Mesothelial cell of epicardium (in vitro differentiated cells): ENCODE measurements at regions not wholly inside any gene's neighbourhood (a gene's known extent, or its start where the extent isn't known, plus 50 kb on each side); places are given as distances from the start of the nearest gene placed in this dataset.

Experiments
- DNase-seq, 2 experiments: peaks; one replicate each; pipeline ENCODE4 v3.0.0; 2021; ENCODE audit warnings: low spot score in 2 of 2; ENCODE audit not compliant: unreplicated experiment in 2 of 2
- H3K27ac Mint-ChIP-seq: 2 replicates; pipeline ENCODE4 v1.8.0; 2021; ENCODE audit warnings: mixed read lengths
- H3K27me3 Mint-ChIP-seq: 2 replicates; pipeline ENCODE4 v1.8.0; 2021; ENCODE audit warnings: low read depth, mixed read lengths
- H3K36me3 Mint-ChIP-seq: 2 replicates; pipeline ENCODE4 v1.8.0; 2021; ENCODE audit warnings: mixed read lengths
- H3K4me1 Mint-ChIP-seq: 2 replicates; pipeline ENCODE4 v1.8.0; 2021; ENCODE audit warnings: mixed read lengths
- H3K4me3 Mint-ChIP-seq: 2 replicates; pipeline ENCODE4 v1.8.0; 2021; ENCODE audit warnings: mild to moderate bottlenecking, moderate library complexity, mixed read lengths
- H3K9me3 Mint-ChIP-seq: 2 replicates; pipeline ENCODE4 v1.8.0; 2021; ENCODE audit warnings: mixed read lengths
- TF ChIP-seq, protein P1 (sequence below): fragments of 200-600 bp; sonication (generic); IDR thresholded peaks from one replicate; pipeline ENCODE4 v1.5.0; 2021; ENCODE audit warnings: antibody characterized with exemption; ENCODE audit not compliant: unreplicated experiment

DNA sequence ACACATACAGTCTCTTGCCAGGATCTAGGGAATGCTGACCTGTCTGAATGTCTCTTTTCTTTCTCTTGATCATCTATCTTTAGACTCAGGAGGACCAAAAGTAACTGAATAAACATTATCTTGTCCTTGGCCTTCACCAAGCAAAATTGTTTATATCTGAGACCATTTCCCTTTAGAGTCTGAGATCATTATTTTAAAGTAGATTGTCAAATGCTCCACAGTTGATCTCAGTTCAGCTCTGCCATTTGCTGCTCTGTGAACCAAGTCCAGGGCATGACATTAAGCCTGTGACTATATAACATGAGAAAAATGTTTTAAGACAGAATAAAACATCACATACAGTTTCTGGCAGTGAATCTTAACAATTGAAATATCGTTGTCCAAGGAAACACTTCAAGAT, 148.3 kb upstream of the NRSN1 start:
- H3K27me3 Mint-ChIP-seq: no peaks in the 10 kb centered on the region
- no peak overlapping the region for H3K4me3 Mint-ChIP-seq
- no peaks in the 10 kb centered on the region for H3K9me3 Mint-ChIP-seq
- H3K36me3 Mint-ChIP-seq: no peaks in the 10 kb centered on the region
- no peaks in the 10 kb centered on the region for H3K4me1 Mint-ChIP-seq
- no peak for DNase-seq
- TF ChIP-seq, protein P1, sequence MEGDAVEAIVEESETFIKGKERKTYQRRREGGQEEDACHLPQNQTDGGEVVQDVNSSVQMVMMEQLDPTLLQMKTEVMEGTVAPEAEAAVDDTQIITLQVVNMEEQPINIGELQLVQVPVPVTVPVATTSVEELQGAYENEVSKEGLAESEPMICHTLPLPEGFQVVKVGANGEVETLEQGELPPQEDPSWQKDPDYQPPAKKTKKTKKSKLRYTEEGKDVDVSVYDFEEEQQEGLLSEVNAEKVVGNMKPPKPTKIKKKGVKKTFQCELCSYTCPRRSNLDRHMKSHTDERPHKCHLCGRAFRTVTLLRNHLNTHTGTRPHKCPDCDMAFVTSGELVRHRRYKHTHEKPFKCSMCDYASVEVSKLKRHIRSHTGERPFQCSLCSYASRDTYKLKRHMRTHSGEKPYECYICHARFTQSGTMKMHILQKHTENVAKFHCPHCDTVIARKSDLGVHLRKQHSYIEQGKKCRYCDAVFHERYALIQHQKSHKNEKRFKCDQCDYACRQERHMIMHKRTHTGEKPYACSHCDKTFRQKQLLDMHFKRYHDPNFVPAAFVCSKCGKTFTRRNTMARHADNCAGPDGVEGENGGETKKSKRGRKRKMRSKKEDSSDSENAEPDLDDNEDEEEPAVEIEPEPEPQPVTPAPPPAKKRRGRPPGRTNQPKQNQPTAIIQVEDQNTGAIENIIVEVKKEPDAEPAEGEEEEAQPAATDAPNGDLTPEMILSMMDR: no peak
- no peak overlapping the region for H3K27ac Mint-ChIP-seq

DNA sequence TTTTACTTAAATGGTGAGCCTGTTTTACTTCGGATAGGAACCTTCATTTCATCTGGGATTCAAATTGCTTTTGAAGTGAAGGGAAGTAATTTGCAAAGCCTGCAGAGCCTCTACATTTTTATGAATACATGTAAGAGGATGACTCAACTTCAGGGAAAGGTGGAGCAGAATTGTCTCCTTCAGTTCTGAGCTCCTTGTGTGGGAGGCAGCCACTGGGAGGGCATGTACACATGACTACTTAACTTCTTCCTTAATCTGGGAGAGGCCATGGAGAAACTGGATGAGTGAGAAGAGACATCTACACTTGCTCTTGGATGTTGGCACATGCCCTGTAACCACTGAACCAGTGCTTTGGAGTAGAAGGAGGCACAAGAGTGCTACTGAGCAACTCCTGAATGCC, 145.1 kb upstream of the NRSN1 start:
- no peaks in the 10 kb centered on the region for H3K36me3 Mint-ChIP-seq
- H3K27me3 Mint-ChIP-seq: no peaks in the 10 kb centered on the region
- TF ChIP-seq, protein P1: no peak
- no peak overlapping the region for H3K4me3 Mint-ChIP-seq
- H3K27ac Mint-ChIP-seq: no peak overlapping the region
- DNase-seq: no peak
- no peaks in the 10 kb centered on the region for H3K9me3 Mint-ChIP-seq
- H3K4me1 Mint-ChIP-seq: no peaks in the 10 kb centered on the region

DNA sequence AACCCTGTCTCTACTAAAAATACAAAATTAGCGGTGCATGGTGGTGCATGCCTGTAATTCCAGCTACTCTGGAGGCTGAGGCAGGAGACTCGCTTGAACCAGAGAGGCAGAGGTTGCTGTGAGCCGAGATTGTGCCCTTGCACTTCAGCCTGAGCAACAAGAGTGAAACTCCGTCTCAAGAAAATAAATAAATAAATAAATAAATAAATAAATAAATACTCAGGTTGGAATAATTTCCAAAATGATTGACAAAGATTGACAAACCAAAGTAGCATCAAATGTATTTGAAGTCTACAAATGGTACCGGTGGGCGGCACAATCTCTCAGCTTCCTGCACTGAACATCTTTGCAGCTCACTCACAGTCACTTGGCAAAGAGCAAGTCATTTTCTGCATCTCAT, 144.1 kb upstream of the NRSN1 start:
- Mint-ChIP-seq H3K27me3 (no peaks in the 10 kb centered on the region), H3K9me3 (no peaks in the 10 kb centered on the region)

DNA sequence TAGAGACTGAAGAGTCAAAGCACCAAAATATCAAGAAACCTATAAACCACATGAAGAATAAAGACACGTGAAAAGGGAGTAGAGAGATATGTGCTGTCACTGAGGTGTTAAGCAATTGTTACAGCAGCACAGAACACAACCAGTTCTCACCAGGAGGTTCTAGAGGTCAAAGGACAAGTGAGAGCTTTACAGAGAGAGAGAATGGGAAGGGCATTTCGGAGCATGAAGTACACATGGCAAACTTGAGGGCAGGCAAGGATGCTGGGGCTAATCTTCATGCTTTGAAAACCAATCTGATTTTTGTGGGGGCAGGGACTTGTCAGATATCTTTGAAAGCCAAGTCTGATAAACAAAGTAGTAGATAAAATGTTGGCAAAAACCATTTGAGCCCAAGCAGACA, 142.3 kb upstream of the NRSN1 start:
- TF ChIP-seq, protein P1: no peak
- DNase-seq: no peak
- H3K4me3 Mint-ChIP-seq: no peak overlapping the region
- no peak overlapping the region for H3K27ac Mint-ChIP-seq
- no peaks in the 10 kb centered on the region for H3K36me3 Mint-ChIP-seq
- H3K4me1 Mint-ChIP-seq: no peaks in the 10 kb centered on the region
- H3K27me3 Mint-ChIP-seq: no peaks in the 10 kb centered on the region
- no peaks in the 10 kb centered on the region for H3K9me3 Mint-ChIP-seq

More for the DNA sequence above, 144.1 kb upstream of the NRSN1 start:
- Mint-ChIP-seq H3K4me1 (no peaks in the 10 kb centered on the region), H3K36me3 (no peaks in the 10 kb centered on the region), H3K27ac (no peak overlapping the region), H3K4me3 (no peak overlapping the region)
- TF ChIP-seq, protein P1: no peak
- DNase-seq: no peak

DNA sequence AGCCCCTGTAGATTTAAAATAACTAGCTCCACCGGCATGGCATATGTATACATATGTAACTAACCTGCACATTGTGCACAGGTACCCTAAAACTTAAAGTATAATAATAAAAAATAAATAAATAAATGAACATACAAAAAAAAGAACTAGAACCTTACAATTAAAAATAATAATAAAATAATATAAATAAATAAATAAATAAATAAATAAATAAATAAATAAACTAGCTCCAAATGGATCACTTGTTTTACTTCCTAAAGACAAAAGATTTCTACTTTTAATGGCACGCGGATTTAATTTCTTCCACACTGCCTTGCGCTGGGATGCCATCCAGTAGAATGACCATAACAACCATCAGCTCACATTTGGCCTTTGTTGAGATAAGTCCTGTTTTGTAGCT, 141.0 kb upstream of the NRSN1 start:
- no peaks in the 10 kb centered on the region for H3K4me1 Mint-ChIP-seq

More for the DNA sequence above, 141.0 kb upstream of the NRSN1 start:
- DNase-seq: no peak
- Mint-ChIP-seq H3K9me3 (no peaks in the 10 kb centered on the region), H3K4me3 (no peak overlapping the region), H3K27me3 (no peaks in the 10 kb centered on the region), H3K36me3 (no peaks in the 10 kb centered on the region), H3K27ac (no peak overlapping the region)
- TF ChIP-seq, protein P1: no peak
